SK-N-DZ (cell line): ENCODE measurements at regions not wholly inside any gene's neighbourhood (a gene's known extent, or its start where the extent isn't known, plus 50 kb on each side); places are given as distances from the start of the nearest gene placed in this dataset.
"Not testable (repeated sequence)": the region's sequence is repeated elsewhere in the genome, so short reads cannot be mapped to it uniquely, and the experiment has no call there.

Experiments used
- DNase-seq: peaks from one replicate; pipeline ENCODE4 v3.0.0-alpha.2; 2015; ENCODE audit warnings: low spot score

DNA sequence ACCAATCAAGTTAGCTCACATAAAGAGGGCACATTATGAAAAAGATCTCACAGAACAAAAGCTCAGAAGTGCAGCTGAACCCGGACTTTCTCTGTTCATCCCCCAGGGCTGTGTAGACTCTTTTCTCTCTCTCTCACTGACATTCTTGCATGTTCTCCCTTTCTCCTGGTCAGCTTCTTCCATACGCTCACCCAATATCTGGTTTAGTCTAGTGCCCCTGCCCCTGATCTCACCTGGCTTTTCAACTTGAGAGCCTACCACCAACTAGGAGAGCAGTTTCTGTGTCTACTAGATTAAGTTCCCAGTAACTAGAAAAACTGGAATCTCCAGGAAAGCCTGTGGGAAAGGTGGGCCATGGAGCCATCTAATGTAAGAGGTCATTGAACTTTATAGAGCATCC, 126.9 kb upstream of the GRIK3 start:
- DNase-seq = no peak

DNA sequence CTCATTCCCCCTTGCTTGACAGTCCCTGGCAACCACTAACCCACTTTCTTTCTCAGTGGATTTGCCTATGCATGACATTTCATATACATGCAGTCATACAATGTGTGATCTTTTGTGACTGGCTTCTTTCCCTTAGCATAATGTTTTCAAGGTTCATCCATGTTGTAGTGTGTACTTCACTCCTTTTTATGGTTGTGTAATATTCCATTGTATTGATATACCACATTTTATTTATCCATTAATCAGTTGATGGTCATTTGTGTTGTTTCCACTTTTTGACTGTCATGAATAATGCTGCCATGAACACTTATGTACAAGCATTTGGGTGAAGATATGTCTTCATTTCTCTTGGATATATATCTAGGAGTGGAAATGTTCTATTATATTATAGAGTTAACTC, 127.7 kb upstream of the GRIK3 start:
- no peak for DNase-seq

DNA sequence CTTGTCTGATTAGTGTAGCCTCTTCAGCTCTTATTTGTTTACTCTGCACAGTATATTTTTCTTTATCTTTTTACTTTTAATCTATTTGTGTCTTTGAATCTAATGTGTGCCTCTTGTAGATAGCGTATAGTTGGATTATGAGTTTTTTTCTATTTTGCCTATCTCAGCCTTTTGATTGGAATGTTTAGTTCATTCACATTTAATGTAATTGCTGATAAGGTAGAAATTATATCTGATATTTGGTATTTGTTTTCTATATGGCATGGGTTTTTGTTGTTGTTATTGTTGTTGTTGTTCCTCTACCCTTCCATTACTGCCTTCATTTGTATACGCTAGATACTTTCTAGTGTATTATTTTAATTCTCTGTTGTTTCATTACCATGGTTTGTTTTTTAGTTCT, 131.7 kb upstream of the GRIK3 start:
- DNase-seq = no peak

- DNase-seq = no peak
Measured at GRCh38 chr1:37167479-37167878, 133.2 kb upstream of the GRIK3 start.

DNA sequence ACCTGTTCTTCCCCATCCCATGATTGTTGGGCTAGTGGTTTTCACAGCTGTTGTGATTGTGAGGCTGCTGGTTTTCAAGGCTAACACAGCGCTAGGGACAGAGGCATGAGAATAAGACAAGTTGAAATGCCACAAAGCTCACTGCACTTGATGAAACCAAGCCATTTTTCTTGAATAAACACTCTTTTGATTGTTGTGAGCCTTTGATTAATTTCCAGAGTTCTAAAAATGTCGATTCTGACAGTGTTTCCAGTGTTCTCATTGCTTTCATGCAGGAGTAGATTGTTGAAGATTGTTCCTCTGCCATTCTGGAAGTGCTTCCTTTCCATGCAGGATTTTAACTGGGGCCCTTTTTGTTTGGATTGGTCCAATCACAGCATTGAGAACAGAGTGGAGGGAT, 134.9 kb upstream of the GRIK3 start:
- DNase-seq = no peak

GRCh38 chr1:37169743-37170275, 135.5 kb upstream of the GRIK3 start:
- DNase-seq = no peak

- DNase-seq = no peak
Measured at GRCh38 chr1:37171691-37172090, 137.4 kb upstream of the GRIK3 start.

GRCh38 chr1:37174341-37174740, 140.0 kb upstream of the GRIK3 start:
- no peak for DNase-seq

GRCh38 chr1:37174876-37175275, 140.6 kb upstream of the GRIK3 start:
- DNase-seq = no peak

- DNase-seq = no peak
Measured at GRCh38 chr1:37175666-37176215, 141.4 kb upstream of the GRIK3 start.

DNA sequence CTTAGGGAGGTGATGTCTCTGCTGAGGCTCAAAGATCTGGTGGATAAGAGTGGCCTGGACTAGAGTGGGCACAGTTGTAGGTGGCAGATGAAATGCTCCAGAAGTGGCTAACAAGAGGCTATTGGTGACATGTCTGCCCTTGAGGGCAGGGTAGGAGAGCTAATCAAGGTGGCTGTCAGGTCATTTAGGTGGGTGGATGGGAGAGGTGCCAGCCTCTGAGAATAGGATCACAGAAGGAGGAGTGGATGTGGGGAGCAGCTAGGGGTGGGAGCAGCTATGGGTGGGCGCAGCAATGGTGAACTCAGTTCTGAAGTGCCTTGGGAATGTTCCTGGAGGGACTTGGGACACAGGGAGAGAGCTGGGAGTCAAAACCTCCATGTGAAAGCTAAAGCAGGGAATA, 142.0 kb upstream of the GRIK3 start:
- DNase-seq = no peak

- peak; percentile 48 for DNase-seq
Measured at GRCh38 chr1:37177230-37177864, 143.0 kb upstream of the GRIK3 start.

- DNase-seq = no peak
Measured at GRCh38 chr1:37181425-37181824, 147.1 kb upstream of the GRIK3 start.

GRCh38 chr1:37184789-37185188, 150.5 kb upstream of the GRIK3 start:
- no peak for DNase-seq

GRCh38 chr1:37186246-37186756, 152.0 kb upstream of the GRIK3 start:
- peak; percentile 51 for DNase-seq

- DNase-seq = no peak
Measured at GRCh38 chr1:37189111-37189510, 154.8 kb upstream of the GRIK3 start.

DNA sequence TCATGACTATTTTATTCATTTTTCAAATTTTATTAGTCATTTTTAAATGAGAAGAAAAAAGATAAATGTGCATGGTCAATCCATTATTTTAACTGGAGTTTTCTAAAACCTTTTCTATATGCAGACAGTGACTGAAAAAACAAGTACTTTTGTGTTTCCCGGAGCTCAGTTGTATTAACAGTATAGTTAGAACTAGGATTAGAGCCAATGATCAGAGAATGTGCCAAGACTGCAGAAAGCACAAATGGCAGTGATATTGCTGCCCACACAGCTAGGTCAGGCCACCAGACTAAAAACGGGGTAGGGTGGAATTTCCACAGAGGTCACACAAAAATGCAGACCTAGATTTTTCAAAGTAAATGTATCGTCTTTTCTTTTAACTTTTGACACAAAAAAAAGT, 163.1 kb upstream of the GRIK3 start:
- DNase-seq = no peak

DNA sequence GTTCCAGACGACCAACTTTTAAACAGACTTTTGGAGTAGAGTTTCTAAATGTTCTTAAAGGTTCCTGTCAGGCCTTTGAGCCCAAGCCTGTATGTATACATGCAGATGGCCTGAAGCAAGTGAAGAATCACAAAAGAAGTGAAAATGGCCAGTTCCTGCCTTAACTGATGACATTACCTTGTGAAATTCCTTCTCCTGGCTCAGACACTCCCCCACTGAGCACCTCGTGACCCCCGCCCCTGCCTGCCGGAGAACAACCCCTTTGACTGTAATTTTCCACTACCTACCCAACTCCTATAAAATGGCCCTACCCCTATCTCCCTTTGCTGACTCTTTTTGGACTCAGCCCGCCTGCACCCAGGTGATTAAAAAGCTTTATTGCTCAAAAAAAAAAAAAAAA, 180.0 kb upstream of the GRIK3 start:
- DNase-seq = not testable (repeated sequence)

DNA sequence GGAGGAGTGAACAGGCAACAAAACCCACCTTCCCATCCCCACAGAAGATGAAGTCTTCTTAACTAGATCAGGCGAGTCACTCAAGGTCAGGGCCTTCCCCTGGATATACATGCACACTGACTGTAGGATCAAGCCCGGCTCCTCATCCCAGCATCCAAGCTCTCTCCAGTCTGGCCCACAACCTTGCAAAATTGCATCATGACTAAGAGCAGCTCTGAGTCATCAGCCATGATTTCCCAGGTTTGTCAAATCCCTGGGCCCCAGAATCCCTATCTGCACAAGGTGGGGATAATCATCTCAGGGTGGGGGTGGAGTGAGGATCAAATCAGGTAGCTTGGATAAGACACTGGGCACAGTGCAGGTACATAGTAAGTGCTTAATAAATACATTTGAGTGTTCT, 199.3 kb upstream of the GRIK3 start:
- no peak for DNase-seq

DNA sequence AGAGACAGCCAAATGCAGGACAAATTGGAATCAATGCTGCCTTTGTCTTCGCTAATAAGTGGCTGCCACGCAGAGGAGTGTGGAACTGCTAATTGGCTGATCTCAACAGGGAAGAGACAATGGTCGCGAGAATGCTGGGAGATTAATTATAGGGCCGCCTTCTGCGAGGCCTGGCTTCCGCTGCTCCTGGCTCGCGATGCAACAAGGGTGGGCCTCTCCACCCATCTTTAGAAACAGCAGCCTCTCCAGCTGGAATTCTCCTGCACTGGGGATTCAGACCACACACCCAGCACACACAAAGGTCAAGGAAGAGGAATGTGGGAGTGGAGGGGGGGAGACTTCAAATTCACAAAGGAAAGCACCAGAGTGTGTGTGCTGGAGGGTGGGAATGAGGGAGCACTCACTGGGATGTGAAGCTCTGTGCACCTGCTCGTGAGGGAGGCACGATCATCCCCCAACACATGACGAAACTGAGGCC, 200.7 kb upstream of the GRIK3 start:
- DNase-seq = no peak

GRCh38 chr1:37237948-37238347, 203.6 kb upstream of the GRIK3 start:
- no peak for DNase-seq

DNA sequence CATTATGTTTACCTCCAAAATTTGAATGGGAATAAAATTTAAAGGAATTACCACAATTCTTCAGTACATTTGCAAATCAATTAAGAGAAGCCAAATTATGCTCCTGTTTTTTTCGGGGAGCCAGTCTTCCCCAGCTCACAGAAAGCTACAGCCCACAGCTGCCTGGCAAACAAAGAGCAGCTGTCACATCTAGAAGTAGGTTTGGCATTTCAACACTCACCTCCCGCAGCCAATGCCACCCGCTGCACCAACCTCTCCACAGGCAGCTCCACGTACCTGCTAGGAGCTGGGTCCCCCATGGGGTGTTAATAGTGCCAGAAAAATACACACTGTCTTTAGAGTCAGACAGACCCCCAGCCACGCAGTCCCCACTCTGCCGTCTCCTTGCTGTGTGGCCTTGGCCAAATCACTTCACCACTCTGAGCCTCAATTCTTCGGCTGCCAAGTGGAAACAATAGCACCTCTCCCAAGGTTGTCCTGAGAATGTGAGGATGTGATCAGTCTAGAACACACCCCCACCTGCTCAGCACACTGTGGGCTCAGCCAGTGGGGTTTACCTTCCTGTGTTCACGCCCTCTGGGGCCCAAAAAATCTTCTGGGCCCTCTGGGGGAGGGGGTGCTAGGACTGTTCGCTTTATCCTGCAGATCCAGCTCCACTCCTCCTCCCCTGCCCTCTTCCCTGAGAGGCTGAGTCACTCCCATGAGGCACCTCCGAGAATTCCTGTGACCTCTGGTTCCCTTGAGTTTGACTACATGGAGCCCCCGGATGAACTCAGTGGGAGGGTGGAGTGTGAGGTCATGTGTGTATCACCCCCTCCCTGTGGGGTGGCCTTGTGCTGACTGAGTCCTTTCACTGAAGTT, 204.3 kb upstream of the GRIK3 start:
- no peak for DNase-seq
